Gastroesophageal sphincter (tissue), 4 donors: ENCODE measurements at regions not wholly inside any gene's neighbourhood (a gene's known extent, or its start where the extent isn't known, plus 50 kb on each side); places are given as distances from the start of the nearest gene placed in this dataset.

Experiments
- ATAC-seq: fragments of 150-250 bp; one replicate; pipeline ENCODE4 v1.9.1; 2016; ENCODE audit warnings: mild to moderate bottlenecking, moderate library complexity
- H3K27ac ChIP-seq, 4 donors: fragments of 200-600 bp; sonication (generic) in 3 of 4; 1 replicate in 3 of 4; 2 replicates in 1 of 4; pipeline ENCODE4 v1.5.1; 2016 to 2019
- H3K27me3 ChIP-seq: fragments of 200-600 bp; sonication (generic); one replicate; pipeline ENCODE4 v1.5.1; 2019
- H3K36me3 ChIP-seq, 2 donors: fragments of 200-600 bp; sonication (generic); one replicate each; pipeline ENCODE4 v1.5.1; 2019; ENCODE audit warnings: control low read depth in 1 of 2
- H3K4me1 ChIP-seq, 3 donors: fragments of 200-600 bp; sonication (generic); 1 replicate in 2 of 3; 2 replicates in 1 of 3; pipeline ENCODE4 v1.5.1; 2016 to 2019; ENCODE audit warnings: control low read depth in 2 of 3
- H3K4me3 ChIP-seq, 2 donors: fragments of 200-600 bp; sonication (generic); one replicate each; pipeline ENCODE4 v1.5.1; 2019; ENCODE audit warnings: mild to moderate bottlenecking in 1 of 2, moderate library complexity in 1 of 2
- H3K9me3 ChIP-seq, 3 donors: fragments of 200-600 bp; sonication (generic); one replicate each; pipeline ENCODE4 v1.5.1; 2017 to 2019; ENCODE audit warnings: control low read depth in 2 of 3
- CTCF ChIP-seq, 4 experiments: fragments of 200-600 bp in 2 of 4; fragments of 450-650 bp in 2 of 4; sonication (generic) in 1 of 4; IDR thresholded peaks; one replicate each; pipeline ENCODE4 v1.5.1; 2017 to 2019; ENCODE audit warnings: antibody characterized with exemption in 4 of 4, mild to moderate bottlenecking in 2 of 4, moderate library complexity in 2 of 4
- EP300 ChIP-seq: sonication (generic); formaldehyde crosslinking; IDR thresholded peaks from one replicate; pipeline ENCODE4 v1.6.1; 2017; ENCODE audit warnings: antibody characterized with exemption, mild to moderate bottlenecking
- POLR2A ChIP-seq, 2 donors: fragments of 450-650 bp; IDR thresholded peaks; one replicate each; pipeline ENCODE4 v1.6.1; 2017; ENCODE audit warnings: antibody characterized with exemption in 2 of 2, mild to moderate bottlenecking in 2 of 2, moderate library complexity in 1 of 2
- POLR2AphosphoS5 ChIP-seq: sonication (generic); formaldehyde crosslinking; IDR thresholded peaks from one replicate; pipeline ENCODE4 v1.6.1; 2017; ENCODE audit warnings: antibody characterized with exemption
- WGBS, 2 donors: methylation state at CpG; one replicate each; pipeline ENCODE4 v1.1.5; 2018; ENCODE audit warnings: low coverage in 1 of 2; 5-methylcytosine and 5-hydroxymethylcytosine counted together

- WGBS, 2 donors = 83 to 87% methylated on average over 3 to 4 of the region's 4 CpGs
- Histone ChIP-seq H3K27me3 (peaks cover 22% of the 10 kb centered on the region), H3K9me3 (no peaks in the 10 kb centered on the region), H3K36me3 (no peaks in the 10 kb centered on the region), H3K27ac (no peak overlapping the region), H3K4me1 (no peaks in the 10 kb centered on the region), H3K4me3 (no peak overlapping the region)
- no peak for ATAC-seq
- TF ChIP-seq POLR2A (IDR thresholded peaks at IDR 0.05) (no peak), EP300 (no peak), POLR2AphosphoS5 (no peak), CTCF (IDR thresholded peaks at IDR 0.05) (no peak)
Measured at GRCh38 chr12:3968523-3968922, 95.3 kb upstream of the PARP11 start.

- Histone ChIP-seq H3K36me3 (no peaks in the 10 kb centered on the region), H3K27me3 (peaks cover 22% of the 10 kb centered on the region), H3K4me1 (no peaks in the 10 kb centered on the region), H3K4me3 (no peak overlapping the region), H3K27ac (no peak overlapping the region), H3K9me3 (no peaks in the 10 kb centered on the region)
- WGBS, 2 donors = 0 to 47% methylated on average over 1 to 6 of the region's 11 CpGs
- TF ChIP-seq CTCF (IDR thresholded peaks at IDR 0.05) (no peak), POLR2A (IDR thresholded peaks at IDR 0.05) (no peak), EP300 (no peak), POLR2AphosphoS5 (no peak)
- ATAC-seq = no peak
Measured at GRCh38 chr12:3967556-3968160, 94.5 kb upstream of the PARP11 start.

- 57% methylated on average over 3 of the region's 3 CpGs; no CpG with 5 or more reads in 1 of the 2 donors for WGBS, 2 donors
- Histone ChIP-seq H3K9me3 (no peaks in the 10 kb centered on the region), H3K4me1 (no peaks in the 10 kb centered on the region), H3K27me3 (peaks cover 22% of the 10 kb centered on the region), H3K36me3 (no peaks in the 10 kb centered on the region), H3K4me3 (no peak overlapping the region), H3K27ac (no peak overlapping the region)
- TF ChIP-seq CTCF (IDR thresholded peaks at IDR 0.05) = no peak
- no peak for TF ChIP-seq POLR2AphosphoS5
- no peak for TF ChIP-seq POLR2A (IDR thresholded peaks at IDR 0.05)
- TF ChIP-seq EP300 = no peak
- no peak for ATAC-seq
Measured at GRCh38 chr12:3966376-3966775, 93.2 kb upstream of the PARP11 start.

- H3K36me3 ChIP-seq = no peaks in the 10 kb centered on the region
- H3K27me3 ChIP-seq = peaks cover 19% of the 10 kb centered on the region
- TF ChIP-seq POLR2AphosphoS5 (no peak), POLR2A (IDR thresholded peaks at IDR 0.05) (no peak), CTCF (IDR thresholded peaks at IDR 0.05) (no peak), EP300 (no peak)
- ATAC-seq = no peak
- H3K4me3 ChIP-seq = no peak overlapping the region
- no peak overlapping the region for H3K27ac ChIP-seq
- H3K4me1 ChIP-seq = no peaks in the 10 kb centered on the region
- H3K9me3 ChIP-seq = no peaks in the 10 kb centered on the region
- 81 to 100% methylated on average over 2 to 3 of the region's 3 CpGs for WGBS, 2 donors
Measured at GRCh38 chr12:3965046-3965445, 91.8 kb upstream of the PARP11 start.

GRCh38 chr12:3964439-3964838, 91.2 kb upstream of the PARP11 start:
- 40 to 56% methylated on average over 1 to 5 of the region's 9 CpGs for WGBS, 2 donors
- Histone ChIP-seq H3K36me3 (no peaks in the 10 kb centered on the region), H3K27me3 (peaks cover 19% of the 10 kb centered on the region), H3K9me3 (no peaks in the 10 kb centered on the region), H3K4me1 (no peaks in the 10 kb centered on the region), H3K4me3 (no peak overlapping the region), H3K27ac (no peak overlapping the region)
- no peak for ATAC-seq
- TF ChIP-seq CTCF (IDR thresholded peaks at IDR 0.05) (no peak), EP300 (no peak), POLR2A (IDR thresholded peaks at IDR 0.05) (no peak), POLR2AphosphoS5 (no peak)
